AG09319 (cell line): ENCODE measurements at regions not wholly inside any gene's neighbourhood (a gene's known extent, or its start where the extent isn't known, plus 50 kb on each side); places are given as distances from the start of the nearest gene placed in this dataset.

Experiments
- DNase-seq: peaks from one replicate; pipeline ENCODE4 v3.0.0-alpha.2; 2010; ENCODE audit warnings: low read depth; ENCODE audit errors: extremely low read depth
- CTCF ChIP-seq: IDR thresholded peaks from 2 replicates; pipeline ENCODE4 v1.5.1; 2011; ENCODE audit warnings: low read depth, mild to moderate bottlenecking, inconsistent platforms, low read length, moderate library complexity

DNA sequence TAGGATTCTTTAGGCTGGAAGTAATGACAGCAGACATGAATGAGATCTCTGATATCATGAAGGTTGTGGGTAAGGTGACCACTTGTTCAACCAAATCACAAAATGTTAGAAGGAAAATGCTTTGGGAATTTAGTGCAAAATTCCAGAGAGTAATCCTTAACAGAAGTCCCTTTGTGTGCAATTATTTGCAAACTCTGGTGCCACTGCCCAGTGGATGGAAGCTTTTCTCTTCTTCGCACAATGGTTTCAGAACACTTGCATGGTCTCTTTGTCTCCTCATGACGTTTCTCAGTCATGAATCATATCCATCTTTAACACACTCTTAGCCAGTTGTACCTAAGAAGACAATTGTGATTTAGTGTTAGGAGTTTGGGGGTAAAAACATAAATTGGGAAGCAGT lies 570.4 kb upstream of the ANKRD30A start:
- DNase-seq, result no peak
- TF ChIP-seq CTCF, result no peak

DNA sequence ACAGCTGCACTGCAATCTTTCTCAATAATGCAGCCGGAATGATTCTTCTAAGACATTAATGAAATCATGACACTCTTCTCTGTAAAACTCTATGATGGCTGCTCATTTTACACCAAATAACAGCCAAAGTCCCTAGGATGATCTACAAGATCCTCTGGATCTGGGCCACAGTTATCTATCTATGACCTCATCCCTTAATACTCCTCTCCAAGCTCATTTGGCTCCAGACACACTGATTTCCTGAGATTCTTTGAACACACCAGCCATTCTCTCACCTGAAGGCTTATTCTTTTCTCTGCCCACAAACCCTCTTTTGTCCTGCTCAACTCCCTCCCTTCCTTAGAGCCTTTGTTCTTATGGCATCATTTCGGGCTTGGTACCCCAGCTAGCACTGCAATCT lies 577.4 kb upstream of the ANKRD30A start:
- TF ChIP-seq CTCF, result no peak
- no peak for DNase-seq

DNA sequence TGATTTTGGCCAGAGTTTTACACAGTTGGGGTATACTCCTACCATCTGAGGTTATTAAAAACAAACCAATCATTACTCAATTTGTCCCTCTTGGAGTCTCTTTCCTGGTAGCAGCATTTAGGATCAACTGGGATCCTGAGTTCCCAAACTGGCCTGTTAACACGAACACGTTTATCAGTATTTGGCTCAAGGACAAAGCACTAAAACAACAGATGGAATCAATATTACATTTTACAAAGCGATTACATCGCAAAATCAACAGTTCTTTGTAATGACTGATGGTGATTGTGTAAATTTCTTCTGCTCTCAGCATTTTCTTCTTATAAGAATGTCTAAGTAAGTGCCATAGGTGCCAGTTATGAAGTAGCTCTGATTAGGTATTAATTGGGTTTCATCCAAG lies 582.9 kb upstream of the ANKRD30A start:
- DNase-seq, result peak; percentile 14
- no peak for TF ChIP-seq CTCF

GRCh38 chr10:36540611-36541010 lies 584.8 kb upstream of the ANKRD30A start:
- no peak for DNase-seq
- TF ChIP-seq CTCF, result no peak

GRCh38 chr10:36538953-36539586 lies 586.3 kb upstream of the ANKRD30A start:
- no peak for TF ChIP-seq CTCF
- DNase-seq, result no peak

DNA sequence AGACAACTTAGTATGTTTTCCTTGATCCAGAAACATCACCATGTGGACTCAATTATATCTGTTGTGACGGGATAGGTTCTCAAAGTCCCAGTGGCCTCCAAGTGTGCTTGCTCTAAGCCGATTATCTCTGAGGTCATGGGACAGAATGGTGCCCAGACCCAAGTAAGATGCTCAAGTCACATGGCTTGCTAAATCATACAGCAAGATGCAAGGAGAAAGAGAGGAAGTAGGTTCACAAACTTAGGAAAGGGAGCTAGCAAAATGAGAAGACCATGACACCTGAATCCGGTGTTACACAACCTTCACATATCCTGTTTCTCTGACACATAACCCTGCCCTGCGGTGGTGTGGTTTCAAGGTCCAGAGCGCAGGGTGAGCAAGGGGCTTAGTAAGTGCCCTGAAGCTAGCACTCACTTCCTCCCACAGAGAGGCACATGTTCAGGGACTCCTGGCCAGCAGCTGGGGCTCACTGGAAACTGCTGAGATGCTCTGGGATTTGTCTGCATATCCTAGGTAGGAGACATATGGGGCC lies 590.9 kb upstream of the ANKRD30A start:
- DNase-seq, result peak; percentile 87
- TF ChIP-seq CTCF, result no peak

GRCh38 chr10:36533861-36534260 lies 591.5 kb upstream of the ANKRD30A start:
- no peak for TF ChIP-seq CTCF
- DNase-seq, result no peak
